ENCODE measurements at regions not wholly inside any gene's neighbourhood (a gene's known extent, or its start where the extent isn't known, plus 50 kb on each side); places are given as distances from the start of the nearest gene placed in this dataset.

DNA sequence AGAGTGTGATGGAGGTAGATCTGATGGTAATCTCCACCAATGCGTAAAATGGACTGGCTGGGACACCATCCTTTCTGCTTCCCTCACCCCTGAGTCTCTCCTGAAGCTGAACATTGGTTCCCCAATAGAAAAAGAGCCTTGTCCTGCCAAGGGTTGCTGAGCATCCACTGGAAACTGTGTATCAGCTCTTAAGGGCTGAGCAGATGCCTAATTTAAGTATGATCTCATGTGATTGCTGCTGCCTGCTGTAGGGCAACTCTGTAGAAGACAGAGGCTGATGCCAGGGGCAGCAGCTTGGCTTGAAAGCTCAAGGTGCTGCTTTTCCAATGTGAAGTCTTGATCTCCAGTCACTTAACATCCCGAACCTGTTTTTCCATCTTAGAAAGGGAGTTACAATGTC is 310.3 kb upstream of the CCL2 start:
- Histone ChIP-seq H3K27me3 (replicated peaks in 1 of 2; ENCODE audit: control insufficient read depth in 2 of 2, insufficient read depth in 2 of 2, low read length in 1 of 2) (peaks cover 2 to 5% of the 10 kb centered on the region in 2 experiments; a peak in 3 of 4 replicates), H2AFZ (ENCODE audit: control insufficient read depth, low read depth, low read length) (no peak overlapping the region), H3K9me3 (replicated peaks; ENCODE audit: control insufficient read depth, insufficient read depth, low read length) (no peaks in the 10 kb centered on the region), H3K36me3 (ENCODE audit: control insufficient read depth in 2 of 2, insufficient read depth in 2 of 2, low read length in 1 of 2) (no peaks in the 10 kb centered on the region), H3K4me1 (ENCODE audit: control insufficient read depth, insufficient read depth, low read length) (no peaks in the 10 kb centered on the region), H4K20me1 (ENCODE audit: control insufficient read depth, insufficient read depth) (no peaks in the 10 kb centered on the region; the same call in 1 of the 2 replicates), H3K4me3 (no peak overlapping the region), H3K27ac (ENCODE audit: control insufficient read depth, insufficient read depth) (no peak overlapping the region), H3K4me2 (ENCODE audit: control insufficient read depth, insufficient read depth) (no peak overlapping the region), H3K9ac (ENCODE audit: control insufficient read depth, insufficient read depth, low read length) (no peak overlapping the region), H3K79me2 (ENCODE audit: control insufficient read depth, insufficient read depth, low read length) (no peaks in the 10 kb centered on the region)
- ChIA-PET RAD21 (ENCODE audit: unreplicated experiment) (no interaction called here), CTCF (interaction anchor here (0.6 to 1.5 kb wide), 2 partner anchors 82 to 202 kb away, joined by 3 read pairs; no protein-coding TSS in a partner anchor), POLR2A (no interaction called here), SMC1A (ENCODE audit: uncharacterized antibody, unreplicated experiment) (no interaction called here)
- ATAC-seq, result no peak
- in situ Hi-C loops (cut with MboI), result no loop called here
- BruUV-seq (replicated peaks), result no TSS peak
- intact Hi-C loops (cut with micrococcal nuclease; ENCODE audit: unreplicated experiment), result no loop called here
- DNase-seq (ENCODE audit: low read depth, low spot score), result no peak
- TF ChIP-seq CHD1 (IDR thresholded peaks at IDR 0.05; ENCODE audit: low read depth, low read length) (no peak), NFYB (IDR thresholded peaks at IDR 0.05; ENCODE audit: insufficient read depth, low read depth, low read length) (no peak), RFX5 (IDR thresholded peaks at IDR 0.05; ENCODE audit: low read depth, low read length) (no peak), HDGF (IDR thresholded peaks at IDR 0.05) (no peak), RELB (IDR thresholded peaks at IDR 0.05; ENCODE audit: low read depth) (no peak), BHLHE40 (IDR thresholded peaks at IDR 0.05; ENCODE audit: borderline replicate concordance in 1 of 2, low read depth in 2 of 2, low read length in 1 of 2) (no peak), IKZF2 (IDR thresholded peaks at IDR 0.05) (no peak), GATAD2B (conservative IDR thresholded peaks at IDR 0.05; ENCODE audit: low read depth) (no peak), SMC3 (IDR thresholded peaks at IDR 0.05; ENCODE audit: borderline replicate concordance, low read length) (no peak), SMAD1 (IDR thresholded peaks at IDR 0.05; ENCODE audit: low read depth, partially characterized antibody) (no peak), ATF7 (IDR thresholded peaks at IDR 0.05; ENCODE audit: low read depth) (no peak), RAD51 (IDR thresholded peaks at IDR 0.05) (no peak), FOS (IDR thresholded peaks at IDR 0.05; ENCODE audit: borderline replicate concordance, extremely low read depth, insufficient read length) (no peak), ESRRA (IDR thresholded peaks at IDR 0.05; ENCODE audit: low read length) (no peak), NR2C1 (IDR thresholded peaks at IDR 0.05) (no peak)
- TF ChIP-seq, protein P1, sequence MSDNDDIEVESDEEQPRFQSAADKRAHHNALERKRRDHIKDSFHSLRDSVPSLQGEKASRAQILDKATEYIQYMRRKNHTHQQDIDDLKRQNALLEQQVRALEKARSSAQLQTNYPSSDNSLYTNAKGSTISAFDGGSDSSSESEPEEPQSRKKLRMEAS (IDR thresholded peaks at IDR 0.05; ENCODE audit: low read depth, low read length), result no peak
- TF ChIP-seq, protein P2, sequence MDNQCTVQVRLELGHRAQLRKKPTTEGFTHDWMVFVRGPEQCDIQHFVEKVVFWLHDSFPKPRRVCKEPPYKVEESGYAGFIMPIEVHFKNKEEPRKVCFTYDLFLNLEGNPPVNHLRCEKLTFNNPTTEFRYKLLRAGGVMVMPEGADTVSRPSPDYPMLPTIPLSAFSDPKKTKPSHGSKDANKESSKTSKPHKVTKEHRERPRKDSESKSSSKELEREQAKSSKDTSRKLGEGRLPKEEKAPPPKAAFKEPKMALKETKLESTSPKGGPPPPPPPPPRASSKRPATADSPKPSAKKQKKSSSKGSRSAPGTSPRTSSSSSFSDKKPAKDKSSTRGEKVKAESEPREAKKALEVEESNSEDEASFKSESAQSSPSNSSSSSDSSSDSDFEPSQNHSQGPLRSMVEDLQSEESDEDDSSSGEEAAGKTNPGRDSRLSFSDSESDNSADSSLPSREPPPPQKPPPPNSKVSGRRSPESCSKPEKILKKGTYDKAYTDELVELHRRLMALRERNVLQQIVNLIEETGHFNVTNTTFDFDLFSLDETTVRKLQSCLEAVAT (IDR thresholded peaks at IDR 0.05), result no peak
- TF ChIP-seq, protein P3, sequence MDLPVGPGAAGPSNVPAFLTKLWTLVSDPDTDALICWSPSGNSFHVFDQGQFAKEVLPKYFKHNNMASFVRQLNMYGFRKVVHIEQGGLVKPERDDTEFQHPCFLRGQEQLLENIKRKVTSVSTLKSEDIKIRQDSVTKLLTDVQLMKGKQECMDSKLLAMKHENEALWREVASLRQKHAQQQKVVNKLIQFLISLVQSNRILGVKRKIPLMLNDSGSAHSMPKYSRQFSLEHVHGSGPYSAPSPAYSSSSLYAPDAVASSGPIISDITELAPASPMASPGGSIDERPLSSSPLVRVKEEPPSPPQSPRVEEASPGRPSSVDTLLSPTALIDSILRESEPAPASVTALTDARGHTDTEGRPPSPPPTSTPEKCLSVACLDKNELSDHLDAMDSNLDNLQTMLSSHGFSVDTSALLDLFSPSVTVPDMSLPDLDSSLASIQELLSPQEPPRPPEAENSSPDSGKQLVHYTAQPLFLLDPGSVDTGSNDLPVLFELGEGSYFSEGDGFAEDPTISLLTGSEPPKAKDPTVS (IDR thresholded peaks at IDR 0.05; ENCODE audit: low read depth, low read length), result no peak
- no peak for FAIRE-seq
- WGBS (ENCODE audit: insufficient coverage, insufficient replicate concordance, low lambda C conversion rate, missing lambda C conversion rate), result 7% methylated on average over 2 of the region's 2 CpGs

All from GM12878 (cell line).